GM19351 (cell line): ENCODE measurements at regions not wholly inside any gene's neighbourhood (a gene's known extent, or its start where the extent isn't known, plus 50 kb on each side); places are given as distances from the start of the nearest gene placed in this dataset.
"Not testable (repeated sequence)": the region's sequence is repeated elsewhere in the genome, so short reads cannot be mapped to it uniquely, and the experiment has no call there.

Experiments used
- ATAC-seq: cut with Tn5 transposase; IDR thresholded peaks from one replicate; pipeline ENCODE4 v1.9.1; 2021; ENCODE audit warnings: mild to moderate bottlenecking, moderate library complexity; ENCODE audit not compliant: unreplicated experiment

DNA sequence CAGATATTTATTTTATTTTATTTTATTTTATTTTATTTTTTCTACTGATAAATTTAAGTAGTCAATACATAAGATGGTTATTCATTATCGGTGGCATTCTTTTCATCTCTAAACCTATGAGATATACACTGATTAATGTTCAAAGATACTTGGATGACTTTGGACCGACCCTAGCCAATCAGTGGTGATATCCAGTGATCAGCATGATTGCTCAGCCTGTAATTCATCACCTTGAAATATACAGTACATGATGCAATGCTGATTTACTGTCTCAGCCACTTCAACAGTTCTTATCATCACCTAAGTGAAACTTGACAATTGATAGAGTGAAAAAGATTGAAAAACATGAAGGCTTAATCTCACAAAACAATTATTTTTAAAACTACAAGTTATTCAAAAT, 1651.0 kb downstream of the REEP3 start:
- ATAC-seq, result no peak

DNA sequence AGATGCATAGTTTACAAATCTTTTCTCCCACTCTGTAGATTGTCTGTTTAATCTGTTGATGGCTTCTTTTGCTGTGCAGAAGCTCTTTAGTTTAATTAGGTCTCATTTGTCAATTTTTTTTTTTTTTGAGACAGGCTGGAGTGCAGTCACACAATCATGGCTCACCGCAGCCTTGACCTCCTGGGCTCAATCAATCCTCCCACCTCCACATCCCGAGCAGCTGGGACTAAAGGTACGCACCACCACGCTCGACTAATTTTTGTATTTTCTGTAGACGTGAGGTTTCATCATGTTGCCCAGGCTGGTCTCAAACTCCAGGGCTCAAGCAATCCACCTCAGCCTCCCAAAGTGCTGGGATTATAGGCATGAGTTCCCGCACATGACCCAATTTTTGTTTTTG, 1655.8 kb downstream of the REEP3 start:
- ATAC-seq, result no peak

DNA sequence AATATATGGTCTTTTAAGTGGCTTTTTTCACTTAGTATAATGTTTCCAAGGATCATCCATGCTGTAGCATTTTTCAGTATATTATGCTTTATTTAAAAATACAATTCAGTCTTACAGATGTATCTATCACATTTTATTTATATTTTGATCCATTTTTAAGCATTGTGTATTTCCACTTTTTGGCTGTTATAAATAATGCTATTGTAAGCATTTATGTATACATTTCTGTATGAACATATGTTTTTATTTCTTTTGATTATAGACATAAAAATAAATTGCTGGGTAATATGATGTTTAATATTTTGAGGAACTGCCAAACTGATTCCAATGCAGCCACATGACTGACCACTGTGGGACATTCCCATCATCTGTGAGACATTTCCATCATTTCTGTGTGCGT, 1662.0 kb downstream of the REEP3 start:
- ATAC-seq, result no peak

DNA sequence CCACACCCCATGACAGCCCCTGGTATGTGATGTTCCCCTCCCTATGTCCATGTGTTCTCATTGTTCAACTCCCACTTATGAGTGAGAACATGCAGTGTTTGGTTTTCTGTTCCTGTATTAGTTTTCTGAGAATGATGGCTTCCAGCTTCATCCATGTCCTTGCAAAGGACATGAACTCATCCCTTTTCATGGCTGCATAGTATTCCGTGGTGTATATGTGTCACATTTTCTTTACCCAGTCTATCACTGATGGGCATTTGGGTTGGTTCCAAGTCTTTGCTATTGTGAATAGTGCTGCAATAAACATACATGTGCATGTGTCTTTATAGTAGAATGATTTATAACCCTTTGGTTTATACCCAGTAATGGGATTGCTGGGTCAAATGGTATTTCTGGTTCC, 1665.5 kb downstream of the REEP3 start:
- ATAC-seq, result not testable (repeated sequence)

DNA sequence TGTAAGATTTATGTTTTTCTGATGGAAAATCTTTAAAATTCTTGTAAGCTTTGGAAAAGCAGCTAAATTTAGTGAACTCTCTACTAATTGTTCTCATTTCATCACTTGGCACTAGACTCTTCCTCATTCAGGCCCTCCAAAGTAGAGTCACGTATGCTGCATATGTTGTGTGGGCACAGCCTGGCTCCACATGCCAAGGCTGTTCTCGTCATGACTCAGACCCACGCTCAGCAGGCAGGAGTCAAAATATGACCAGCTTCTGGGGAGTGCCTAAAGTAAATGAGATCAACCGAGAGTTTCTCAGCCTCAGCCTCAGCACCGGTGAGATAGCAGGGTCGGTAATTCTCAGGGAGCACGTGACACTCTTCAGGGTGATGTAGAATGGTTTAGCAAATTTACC, 1672.9 kb downstream of the REEP3 start:
- ATAC-seq, result no peak

DNA sequence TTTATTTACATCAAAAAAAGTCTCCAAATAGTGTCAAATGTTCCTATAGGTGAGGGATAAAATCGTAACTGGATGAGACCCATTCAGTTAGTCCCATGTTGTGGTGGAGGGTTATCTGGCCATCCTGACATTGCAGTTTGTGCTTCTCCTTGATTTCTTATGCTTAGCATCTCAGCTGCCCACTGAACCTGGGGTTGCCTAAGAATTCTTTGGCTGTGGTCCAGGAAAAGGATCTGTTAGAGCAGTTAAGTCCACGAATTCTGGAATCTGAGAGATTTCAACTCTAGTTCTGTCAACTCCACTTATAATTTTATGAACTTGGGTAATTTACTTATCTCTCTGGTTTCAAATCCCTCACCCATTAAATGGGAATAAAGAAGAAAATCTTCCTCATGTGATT, 1673.4 kb downstream of the REEP3 start:
- ATAC-seq, result no peak

DNA sequence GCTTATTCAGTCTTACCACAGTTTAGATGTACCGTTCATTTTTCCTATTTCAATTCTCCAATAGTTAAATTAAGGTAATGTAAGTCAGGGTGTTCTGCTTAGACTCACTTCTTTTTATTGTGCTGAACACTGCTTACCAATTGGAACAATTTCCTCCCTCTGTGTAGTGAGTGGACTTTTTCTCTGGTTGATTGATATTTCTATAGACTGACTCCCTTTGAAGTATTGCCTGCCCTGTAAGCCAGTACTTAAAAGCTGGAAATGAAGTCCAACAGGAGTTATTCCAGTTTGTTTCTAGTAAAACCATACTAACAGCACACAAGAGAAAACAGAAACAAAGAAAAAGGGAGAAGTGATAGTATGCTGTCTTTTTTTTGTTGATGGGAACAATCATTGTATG, 1674.9 kb downstream of the REEP3 start:
- ATAC-seq, result no peak

DNA sequence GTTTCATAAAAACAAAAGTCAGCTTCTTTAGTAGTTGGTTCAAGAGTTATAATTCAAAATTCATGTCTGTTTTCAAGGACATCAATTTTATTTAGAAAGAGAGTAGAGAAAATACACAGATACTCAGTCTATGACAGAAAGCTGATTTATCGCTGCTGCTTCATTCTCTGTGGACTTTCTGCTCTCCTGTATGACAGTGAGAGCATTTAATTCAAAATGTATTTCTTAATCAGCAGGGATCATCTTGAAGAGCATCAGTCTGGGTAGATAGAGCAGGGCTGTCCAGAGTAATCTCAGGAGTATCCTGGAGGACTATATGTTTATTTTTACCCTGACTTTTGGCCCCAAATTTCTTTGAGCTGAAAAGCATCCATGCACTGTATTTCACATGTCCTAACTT, 1676.7 kb downstream of the REEP3 start:
- ATAC-seq, result no peak

DNA sequence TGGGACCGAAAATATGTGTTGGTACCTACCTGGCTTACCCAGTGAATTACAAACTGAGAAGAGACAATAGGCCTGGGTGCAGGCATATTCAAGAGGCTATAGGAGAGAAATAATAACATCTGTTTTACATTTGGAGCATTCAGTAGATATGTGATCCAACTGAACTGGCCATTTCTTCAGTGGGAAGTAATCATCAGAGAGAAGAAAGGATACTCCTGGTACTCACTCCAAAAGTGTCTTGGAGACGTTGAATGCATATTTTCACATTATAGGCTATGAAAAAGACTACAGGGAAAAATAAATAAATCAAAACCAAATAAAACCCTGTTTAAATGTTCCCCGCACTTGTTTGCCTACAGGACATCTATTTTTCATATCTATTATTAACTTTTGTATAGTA, 1680.3 kb downstream of the REEP3 start:
- no peak for ATAC-seq

DNA sequence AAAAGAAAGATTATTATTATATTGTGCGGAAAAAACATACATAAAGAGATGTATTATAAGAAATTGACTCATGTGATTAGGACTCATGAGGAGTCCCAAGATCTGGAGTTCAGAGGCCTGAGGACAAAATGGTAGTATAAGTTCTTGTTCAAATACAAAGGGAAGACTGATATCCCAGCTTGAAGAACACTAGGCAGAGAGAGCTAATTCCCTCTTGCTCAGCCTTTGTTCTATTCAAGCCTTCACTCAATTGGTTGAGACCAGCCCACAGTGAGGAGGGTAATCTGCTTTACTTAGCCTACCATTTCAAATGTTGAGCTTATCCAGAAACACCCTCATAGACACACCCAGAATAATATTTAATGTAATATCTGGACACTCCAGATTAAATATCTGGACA, 1683.8 kb downstream of the REEP3 start:
- no peak for ATAC-seq

DNA sequence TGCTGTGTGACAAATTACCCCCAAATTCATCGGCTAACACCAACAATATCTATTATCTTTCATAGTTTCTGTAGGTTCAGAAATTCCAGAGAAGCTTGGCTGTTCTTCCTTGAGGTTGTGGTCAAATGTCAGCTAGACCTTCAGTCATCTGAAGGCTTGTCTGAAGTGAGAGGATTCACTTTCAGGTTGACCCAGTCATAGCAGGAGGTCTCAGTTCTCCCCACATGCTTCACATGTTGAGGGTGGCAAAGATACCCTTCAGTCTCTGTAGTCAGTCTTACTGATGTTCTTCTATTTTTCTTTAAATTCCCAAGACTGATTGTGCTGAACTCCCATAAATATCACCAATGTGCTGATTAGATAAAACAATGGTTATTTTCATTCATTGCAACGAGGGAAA, 1692.0 kb downstream of the REEP3 start:
- no peak for ATAC-seq

DNA sequence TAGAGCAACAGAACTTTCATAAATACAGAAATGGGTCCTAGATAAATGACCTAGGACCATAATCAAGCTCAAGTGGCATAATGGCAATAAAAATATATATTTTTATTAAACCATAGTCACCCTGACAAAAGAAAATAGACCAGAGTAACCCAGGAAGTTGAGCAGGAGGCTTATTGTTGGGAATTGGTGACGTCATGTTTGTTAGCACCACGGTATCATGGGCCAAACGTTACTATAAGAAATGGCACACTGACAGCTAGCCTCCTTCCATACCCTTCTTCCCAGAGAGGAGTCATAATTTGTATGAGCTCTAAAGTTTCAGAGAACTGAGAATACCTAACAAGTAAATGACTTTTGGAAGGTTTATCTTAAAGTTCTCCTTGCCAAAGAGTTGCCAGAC, 1698.2 kb downstream of the REEP3 start:
- no peak for ATAC-seq

DNA sequence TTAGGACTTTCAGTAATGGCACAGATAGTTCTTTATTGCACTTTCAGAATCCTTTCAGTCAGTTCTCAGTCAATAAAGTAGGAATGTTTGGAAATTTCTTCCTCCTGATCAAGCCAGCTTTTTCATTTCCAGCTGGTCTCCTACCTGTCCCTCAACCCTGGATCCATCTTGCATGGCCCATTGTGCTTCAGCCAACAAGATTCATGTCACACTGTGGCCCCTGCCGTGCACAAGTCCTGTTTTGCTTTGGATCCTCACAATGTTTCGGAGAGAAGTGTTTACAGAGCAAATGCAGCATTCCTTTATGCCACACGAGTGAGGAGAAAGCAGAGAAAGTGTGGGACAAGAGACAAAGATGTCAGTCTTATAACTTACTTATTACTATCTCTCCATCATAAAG, 1694.7 kb upstream of the LRRTM3 start:
- no peak for ATAC-seq

DNA sequence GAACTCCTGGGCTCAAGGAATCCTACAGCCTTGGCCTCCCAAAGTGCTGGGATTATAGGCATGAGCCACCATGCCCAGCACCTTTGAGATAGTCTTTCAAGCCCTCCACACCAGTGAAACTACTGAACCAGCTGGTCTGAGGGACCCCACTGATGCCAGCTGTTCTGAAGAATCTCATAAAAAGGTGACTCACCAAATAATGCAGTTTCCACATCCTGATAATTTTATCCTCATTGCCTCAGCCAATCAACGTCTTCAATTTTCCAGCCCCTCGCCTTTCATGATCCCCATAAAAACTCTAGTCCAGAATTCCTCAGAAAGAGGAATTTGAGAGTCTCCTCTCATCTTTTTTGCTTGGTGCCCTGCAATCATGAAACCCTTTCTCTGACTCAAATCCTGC, 1691.6 kb upstream of the LRRTM3 start:
- ATAC-seq, result no peak

DNA sequence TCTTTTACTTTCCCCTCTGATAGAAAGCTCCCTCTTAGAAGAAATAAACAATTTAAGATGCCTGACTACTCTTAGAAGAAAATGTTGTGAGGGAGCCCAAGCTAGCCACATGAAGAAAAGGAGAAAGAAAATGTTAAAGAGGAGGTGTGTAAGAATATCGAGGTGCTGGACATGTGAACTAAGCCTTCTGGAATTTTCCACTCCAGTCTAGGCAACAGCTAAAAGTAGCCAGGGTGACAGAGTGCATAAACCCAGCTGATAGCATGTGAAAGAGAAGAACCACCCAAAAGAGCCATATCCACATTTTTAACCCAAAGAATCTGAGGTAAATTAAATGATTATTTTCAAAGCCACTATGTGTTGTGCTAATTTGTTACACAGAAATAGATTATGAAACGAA, 1690.6 kb upstream of the LRRTM3 start:
- ATAC-seq, result no peak

DNA sequence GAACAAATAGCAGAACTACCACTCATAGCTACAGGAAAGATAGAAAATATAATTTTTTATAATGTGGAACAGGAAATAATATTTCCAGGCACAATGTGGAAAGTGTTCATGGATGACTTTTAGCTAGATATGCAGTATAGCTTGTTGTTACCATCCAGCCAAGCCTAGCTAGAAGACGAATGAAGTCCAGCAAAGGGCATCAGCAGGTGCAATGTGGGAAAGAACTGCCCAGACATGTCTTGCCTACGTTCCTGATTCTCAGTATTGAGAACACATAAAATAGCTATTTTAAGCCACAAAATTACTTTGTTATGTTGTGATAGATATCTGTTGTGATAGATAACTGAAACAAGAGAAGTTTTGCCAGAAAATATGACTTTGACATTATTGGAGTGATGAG, 1690.0 kb upstream of the LRRTM3 start:
- no peak for ATAC-seq

DNA sequence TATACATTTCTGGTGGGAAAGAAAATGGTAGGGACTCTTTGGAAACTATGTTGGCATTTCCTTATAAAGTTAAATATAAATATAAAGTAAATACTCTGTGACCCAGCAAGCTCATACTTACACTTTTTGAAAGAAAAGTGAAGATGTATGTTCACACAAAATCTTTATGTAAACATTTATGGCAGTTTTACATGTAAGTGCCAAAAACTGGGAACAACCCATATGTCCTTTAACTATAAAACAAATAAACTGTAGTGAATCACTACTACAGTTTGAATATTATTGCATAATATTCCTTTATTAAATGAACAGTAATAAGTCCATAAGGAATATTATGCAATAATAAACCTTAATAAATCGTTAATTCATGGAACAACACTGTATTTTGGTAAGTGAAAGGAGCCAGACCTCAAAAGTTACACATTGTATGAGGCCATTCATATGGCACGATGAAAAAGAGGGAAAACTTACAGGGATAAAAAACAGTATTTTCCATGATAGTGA, 1660.3 kb upstream of the LRRTM3 start:
- ATAC-seq, result no peak

DNA sequence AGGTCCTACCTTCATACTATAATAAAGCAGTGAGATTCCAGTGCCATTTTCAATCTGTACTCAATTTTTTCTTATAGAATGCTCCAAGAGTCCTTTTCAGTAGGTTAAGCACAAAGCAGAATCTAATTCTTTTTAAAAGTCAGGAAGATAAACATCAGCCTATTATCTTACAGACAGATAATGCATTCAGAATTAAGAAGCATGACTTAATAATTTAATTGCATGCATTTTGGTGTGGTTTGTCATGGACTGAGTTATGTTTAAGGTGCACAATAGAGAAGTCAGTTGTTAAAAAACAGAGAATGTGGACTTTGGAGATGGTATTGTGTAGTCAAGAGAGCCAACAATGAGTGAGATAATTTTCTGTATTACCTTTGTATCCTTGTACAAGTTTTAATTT, 1656.3 kb upstream of the LRRTM3 start:
- ATAC-seq, result not testable (repeated sequence)

DNA sequence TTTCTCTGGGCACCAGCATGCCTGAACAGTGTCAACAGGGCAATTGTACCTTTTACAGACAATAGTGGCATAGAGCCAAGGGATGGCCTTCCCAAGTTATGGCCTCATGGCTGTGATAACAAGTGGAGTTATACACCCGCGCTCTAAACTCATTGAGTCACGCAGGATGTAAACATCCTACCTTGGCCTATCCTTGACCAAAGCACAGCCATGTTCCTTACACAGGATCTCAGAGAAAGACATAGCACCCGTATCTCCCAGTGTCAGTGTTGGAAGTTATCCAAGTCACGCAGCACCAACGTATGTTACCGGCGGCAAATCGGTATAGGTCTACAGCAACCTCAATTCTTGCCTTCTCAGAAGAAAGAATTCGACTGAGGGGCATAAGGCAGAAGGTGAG, 1654.9 kb upstream of the LRRTM3 start:
- no peak for ATAC-seq

DNA sequence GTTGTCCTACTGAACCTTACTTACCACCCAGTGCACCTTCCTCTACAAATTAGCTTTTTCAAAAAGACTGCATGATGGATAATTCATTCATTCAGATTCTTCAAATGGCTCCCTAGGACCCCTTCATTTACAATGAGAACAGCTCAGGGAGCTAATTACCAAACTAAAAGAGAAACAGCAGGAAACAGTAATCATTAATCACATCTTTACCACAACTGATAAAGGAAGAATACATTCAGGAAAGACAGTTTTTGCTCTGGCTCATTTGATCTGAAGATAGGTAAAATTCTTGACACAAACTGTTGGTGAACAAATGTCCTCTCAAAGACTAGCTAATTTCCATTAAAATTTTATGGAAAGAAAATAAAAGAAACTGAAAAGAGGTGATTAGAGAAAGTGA, 1652.7 kb upstream of the LRRTM3 start:
- ATAC-seq, result no peak

DNA sequence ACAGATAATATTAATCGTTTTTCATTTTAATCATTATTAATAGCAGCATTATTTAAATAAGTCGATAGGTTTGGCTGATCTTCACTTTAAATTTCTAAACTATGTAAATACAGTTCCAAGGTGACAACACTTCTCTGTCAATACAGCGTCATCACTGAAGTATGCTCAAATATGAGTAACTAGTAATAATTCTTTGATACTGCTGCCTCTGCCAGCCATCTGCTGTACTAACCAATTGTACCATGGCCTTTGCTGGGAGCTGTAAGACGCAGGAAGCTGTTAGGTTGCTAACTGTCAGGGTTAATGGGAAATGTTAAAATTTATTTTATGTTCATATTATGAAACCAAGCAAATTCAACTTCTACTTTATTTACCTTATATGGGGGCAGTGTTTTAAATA, 1650.5 kb upstream of the LRRTM3 start:
- no peak for ATAC-seq

DNA sequence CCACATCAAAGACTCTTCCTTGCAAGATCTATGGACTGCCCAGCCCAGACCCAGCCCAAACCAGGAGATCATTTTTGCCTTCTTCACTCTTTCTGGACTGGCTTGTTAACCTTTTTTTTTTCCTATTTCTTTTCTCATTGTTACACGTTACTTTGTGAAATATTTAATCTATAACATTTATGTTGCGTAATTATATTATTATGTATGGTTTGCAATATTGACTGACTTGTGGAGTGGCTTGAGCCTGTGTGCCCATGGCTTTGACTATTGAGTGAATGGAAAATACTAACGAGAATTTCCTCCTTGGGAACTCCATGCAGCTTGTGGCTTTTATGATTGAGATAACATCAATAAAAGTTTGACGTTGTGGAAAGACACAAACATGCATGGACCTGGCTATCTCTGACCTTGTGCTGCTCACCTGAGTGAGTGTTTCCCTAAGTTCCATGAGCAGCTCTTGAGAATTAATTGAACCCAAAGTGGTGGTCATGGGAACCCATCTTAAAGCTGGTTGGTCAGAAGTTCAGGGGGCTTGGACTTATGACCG, 1641.3 kb upstream of the LRRTM3 start:
- ATAC-seq, result no peak

DNA sequence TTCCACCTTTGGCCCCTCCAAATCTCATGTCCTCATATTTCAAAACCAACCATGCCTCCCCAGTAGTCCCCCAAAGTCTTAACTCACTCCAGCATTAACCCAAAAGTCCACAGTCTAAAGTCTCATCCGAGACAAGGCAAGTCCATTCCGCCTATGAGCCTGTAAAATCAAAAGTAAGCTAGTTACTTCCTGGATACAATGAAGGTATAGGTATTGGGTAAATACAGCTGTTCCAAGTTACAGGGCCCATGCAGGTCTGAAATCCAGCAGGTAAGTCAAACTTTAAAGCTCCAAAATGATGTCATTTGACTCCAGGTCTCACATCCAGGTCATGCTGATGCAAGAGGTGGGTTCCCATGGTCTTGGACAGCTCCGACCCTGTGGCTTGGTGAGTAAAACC, 1640.1 kb upstream of the LRRTM3 start:
- ATAC-seq, result not testable (repeated sequence)

DNA sequence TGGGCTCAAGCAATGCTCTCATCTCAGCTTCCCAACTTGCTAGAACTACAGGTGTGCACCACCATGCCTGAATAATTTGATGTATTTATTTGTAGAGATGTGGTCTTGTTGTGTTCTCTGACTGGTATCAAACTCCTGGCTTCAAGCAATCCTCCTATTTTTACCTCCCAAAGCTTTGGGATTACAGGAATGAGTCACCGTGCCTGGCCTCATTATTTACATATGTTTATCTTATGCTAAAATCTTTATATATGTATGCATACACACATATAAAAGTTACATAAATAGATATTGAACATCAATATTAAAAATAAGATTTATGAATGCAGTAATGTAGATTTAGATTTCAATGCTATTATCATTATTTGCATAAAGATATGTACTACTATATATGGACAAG, 1634.5 kb upstream of the LRRTM3 start:
- no peak for ATAC-seq
